Adipose tissue (tissue), 3 donors: ENCODE measurements at regions not wholly inside any gene's neighbourhood (a gene's known extent, or its start where the extent isn't known, plus 50 kb on each side); places are given as distances from the start of the nearest gene placed in this dataset.
"Not testable (repeated sequence)": the region's sequence is repeated elsewhere in the genome, so short reads cannot be mapped to it uniquely, and the experiment has no call there.

Experiments
- H3K27ac ChIP-seq: one replicate; pipeline ENCODE4 v1.5.1; 2013; ENCODE audit warnings: low read depth, low read length
- WGBS, 3 donors: extraction: QIAGEN DNeasy Blood & Tissue Kit; methylation state at CpG; one replicate each; pipeline ENCODE4 v1.1.7; 2013; 5-methylcytosine and 5-hydroxymethylcytosine counted together
- donor health status: healthy with polysubstance abuse.
- donor health status: Bipolar disorder and iron deficiency.
- donor health status: healthy.

DNA sequence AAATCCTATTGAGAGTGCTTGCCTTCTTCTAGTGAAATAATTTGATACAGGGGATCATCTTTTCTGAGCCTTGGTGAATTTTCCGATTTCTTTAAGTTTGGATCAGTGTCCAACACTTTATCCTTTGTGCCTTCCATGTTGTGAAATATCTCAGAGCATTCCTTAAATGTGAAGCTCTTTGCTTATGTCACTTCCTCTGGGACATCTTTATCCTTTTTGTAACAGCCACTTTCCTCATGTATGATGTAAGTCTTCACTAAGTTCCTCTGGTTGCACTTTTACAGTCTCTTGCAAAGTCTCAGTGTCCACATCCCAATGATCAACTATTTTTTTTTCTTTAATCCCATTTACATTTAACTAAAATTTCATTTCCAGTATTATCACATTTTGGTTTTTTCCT, 254.2 kb downstream of the EN1 start:
- no peak overlapping the region for H3K27ac ChIP-seq
- WGBS, 3 donors, result 77 to 94% (median 91%) methylated on average over 1 of the region's 1 CpG

DNA sequence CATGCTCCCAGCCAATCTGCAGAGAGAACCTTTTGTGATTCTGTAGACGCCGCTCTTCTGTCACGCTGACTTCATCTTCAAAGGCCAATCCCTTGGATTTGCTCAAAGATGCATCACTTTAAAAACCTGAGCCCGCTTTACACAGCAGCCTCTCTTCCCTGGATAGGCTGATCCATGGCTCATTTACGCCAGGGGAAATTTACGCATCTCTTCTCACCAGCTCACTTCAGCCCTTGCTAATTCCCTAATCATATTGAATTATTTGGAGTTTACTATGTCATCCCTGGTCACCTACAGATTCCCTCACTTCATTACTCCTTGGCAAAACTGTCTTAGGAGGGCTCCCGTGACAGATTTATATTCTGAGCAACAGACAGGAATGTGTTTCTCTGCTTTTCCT, 256.2 kb downstream of the EN1 start:
- 75 to 90% (median 85%) methylated on average over 7 of the region's 7 CpGs for WGBS, 3 donors
- no peak overlapping the region for H3K27ac ChIP-seq

GRCh38 chr2:118589721-118590120, 257.7 kb downstream of the EN1 start:
- no peak overlapping the region for H3K27ac ChIP-seq
- WGBS, 3 donors, result 85 to 91% (median 90%) methylated on average over 3 of the region's 3 CpGs

DNA sequence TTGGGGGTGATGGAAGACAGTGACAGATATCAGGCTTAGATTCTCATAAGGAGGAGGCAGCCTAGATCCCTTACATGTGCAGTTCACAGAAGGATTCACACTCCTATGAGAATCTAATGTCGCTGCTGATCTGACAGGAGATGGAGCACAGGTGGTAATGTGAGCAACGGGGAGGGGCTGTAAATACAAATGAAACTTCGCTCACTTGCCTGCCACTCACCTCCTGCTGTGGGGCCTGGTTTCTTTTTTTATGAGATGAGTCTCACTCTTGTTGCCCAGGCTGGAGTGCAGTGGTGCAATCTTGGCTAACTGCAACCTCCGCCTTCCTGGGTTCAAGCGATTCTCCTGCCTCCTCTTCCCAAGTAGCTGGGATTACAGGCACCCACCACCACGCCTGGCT, 258.6 kb downstream of the EN1 start:
- 57 to 81% (median 64%) methylated on average over 6 of the region's 6 CpGs for WGBS, 3 donors
- no peak overlapping the region for H3K27ac ChIP-seq

DNA sequence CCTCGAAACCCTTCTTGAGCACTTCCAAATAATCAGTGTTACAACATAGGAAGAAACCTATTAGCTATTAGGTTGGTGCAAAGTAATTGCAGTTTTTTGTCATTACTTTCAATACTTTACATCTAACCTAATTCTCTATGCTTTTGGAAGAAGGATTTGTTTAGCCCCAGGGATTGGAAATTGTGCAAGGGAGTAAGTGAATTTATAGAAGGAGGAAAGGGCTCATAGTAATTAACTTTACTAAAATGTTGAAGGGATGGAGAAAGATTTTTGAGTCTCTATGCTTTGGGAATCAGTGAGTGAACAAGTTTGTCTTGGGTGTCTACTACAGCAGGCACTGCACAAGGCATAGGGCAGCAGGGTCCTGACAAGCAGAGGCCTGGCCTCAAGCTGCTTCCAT, 261.1 kb downstream of the EN1 start:
- H3K27ac ChIP-seq, result no peak overlapping the region
- WGBS, 3 donors, result 78 to 90% (median 86%) methylated on average over 1 of the region's 1 CpG

- no peak overlapping the region for H3K27ac ChIP-seq
- 71 to 77% (median 74%) methylated on average over 6 of the region's 6 CpGs for WGBS, 3 donors
Observed at GRCh38 chr2:118584877-118585276, 262.6 kb downstream of the EN1 start.

- no peak overlapping the region for H3K27ac ChIP-seq
- 67 to 80% (median 70%) methylated on average over 4 of the region's 4 CpGs for WGBS, 3 donors
Observed at GRCh38 chr2:118584062-118584749, 263.2 kb downstream of the EN1 start.

DNA sequence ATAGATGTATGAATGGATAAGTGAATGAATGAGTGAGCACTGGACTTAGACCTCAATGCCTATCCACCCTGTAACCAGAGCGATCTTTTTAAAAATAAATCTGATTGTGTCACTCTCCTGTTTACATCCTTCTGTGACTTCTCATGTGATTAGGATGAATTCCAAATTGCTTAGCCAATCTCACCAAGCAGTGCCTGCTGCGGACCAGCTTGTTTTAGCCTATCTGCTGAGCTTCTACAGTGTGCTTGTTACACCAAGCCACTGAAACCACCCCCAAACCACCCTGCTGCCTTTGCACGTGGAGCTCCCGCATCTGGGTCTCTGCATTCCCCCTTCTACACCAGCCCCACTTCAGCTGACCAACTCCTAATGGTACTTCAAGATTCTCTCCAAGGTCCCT, 265.4 kb downstream of the EN1 start:
- no peak overlapping the region for H3K27ac ChIP-seq
- 83 to 89% (median 85%) methylated on average over 4 of the region's 4 CpGs for WGBS, 3 donors

DNA sequence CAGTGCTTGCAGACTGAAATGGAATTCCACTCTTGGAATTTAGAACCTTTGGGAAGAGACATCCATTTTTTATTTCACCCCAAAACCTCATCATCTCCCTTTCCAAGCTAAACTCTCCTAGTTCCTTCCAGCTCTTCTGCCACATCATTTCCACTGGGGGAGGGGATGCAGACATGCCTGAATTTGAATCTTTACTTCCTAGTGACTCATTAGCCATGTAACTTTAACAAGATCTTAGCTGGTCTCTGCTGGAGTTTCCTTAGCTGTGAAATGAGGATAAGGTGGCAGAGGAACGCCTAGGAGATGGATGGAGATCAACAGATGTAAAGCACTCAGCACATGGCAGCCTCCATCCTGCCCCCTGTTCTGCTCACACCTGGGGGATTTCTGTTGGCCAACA, 266.8 kb downstream of the EN1 start:
- WGBS, 3 donors, result 50 to 78% (median 58%) methylated on average over 1 of the region's 1 CpG

DNA sequence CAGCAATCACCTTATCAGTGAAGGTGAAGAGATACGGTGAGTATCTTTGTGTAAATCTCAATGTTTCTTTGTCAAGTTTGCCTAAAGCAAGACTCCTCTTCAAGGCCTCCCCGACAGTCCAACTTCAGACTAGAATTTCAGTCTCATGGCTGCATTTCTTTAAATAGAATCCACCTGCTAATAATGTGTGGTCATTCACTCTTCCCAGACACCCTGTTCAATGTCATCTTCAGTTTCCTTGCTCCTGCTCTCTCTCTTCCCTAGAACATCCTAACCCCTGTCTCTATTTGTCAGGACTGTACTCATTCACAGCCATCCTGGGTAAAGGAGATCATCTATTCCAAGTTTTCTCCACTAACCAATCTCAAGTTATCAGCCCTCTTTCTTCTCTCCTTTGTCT, 267.3 kb downstream of the EN1 start:
- WGBS, 3 donors, result 74 to 77% (median 74%) methylated on average over 2 of the region's 2 CpGs

More for the DNA sequence above, 266.8 kb downstream of the EN1 start:
- H3K27ac ChIP-seq, result no peak overlapping the region

GRCh38 chr2:118577202-118577601, 270.2 kb downstream of the EN1 start:
- 61 to 78% (median 72%) methylated on average over 2 of the region's 2 CpGs for WGBS, 3 donors
- no peak overlapping the region for H3K27ac ChIP-seq

More for the DNA sequence above, 267.3 kb downstream of the EN1 start:
- H3K27ac ChIP-seq, result no peak overlapping the region

GRCh38 chr2:118576109-118576855, 271.2 kb downstream of the EN1 start:
- 36 to 42% (median 37%) methylated on average over 3 of the region's 3 CpGs for WGBS, 3 donors
- no peak overlapping the region for H3K27ac ChIP-seq

DNA sequence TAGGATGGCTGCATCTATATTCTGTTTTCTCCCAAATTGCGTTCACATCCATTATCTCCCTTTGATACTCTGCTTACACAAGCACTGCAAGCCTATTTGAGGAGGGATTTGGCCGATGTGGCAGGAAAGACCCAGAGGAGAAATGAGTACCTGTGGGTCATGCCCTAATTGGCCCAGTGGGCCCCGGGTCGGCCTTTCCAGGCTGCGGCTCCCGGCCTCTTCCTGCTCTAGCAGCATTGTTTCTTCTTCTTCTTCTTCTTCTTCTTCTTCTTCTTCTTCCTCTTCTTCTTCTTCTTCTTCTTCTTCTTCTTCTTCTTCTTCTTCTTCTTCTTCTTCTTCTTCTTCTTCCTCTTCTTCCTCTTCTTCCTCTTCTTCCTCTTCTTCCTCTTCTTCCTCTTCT, 275.1 kb downstream of the EN1 start:
- 86 to 92% (median 91%) methylated on average over 6 of the region's 6 CpGs for WGBS, 3 donors

GRCh38 chr2:118569876-118570535, 277.4 kb downstream of the EN1 start:
- no peak overlapping the region for H3K27ac ChIP-seq
- WGBS, 3 donors, result 45 to 77% (median 49%) methylated on average over 2 of the region's 2 CpGs

More for the DNA sequence above, 275.1 kb downstream of the EN1 start:
- not testable (repeated sequence) for H3K27ac ChIP-seq

GRCh38 chr2:118568700-118569099, 278.7 kb downstream of the EN1 start:
- H3K27ac ChIP-seq, result no peak overlapping the region
- WGBS, 3 donors, result 34 to 68% (median 35%) methylated on average over 5 of the region's 5 CpGs

DNA sequence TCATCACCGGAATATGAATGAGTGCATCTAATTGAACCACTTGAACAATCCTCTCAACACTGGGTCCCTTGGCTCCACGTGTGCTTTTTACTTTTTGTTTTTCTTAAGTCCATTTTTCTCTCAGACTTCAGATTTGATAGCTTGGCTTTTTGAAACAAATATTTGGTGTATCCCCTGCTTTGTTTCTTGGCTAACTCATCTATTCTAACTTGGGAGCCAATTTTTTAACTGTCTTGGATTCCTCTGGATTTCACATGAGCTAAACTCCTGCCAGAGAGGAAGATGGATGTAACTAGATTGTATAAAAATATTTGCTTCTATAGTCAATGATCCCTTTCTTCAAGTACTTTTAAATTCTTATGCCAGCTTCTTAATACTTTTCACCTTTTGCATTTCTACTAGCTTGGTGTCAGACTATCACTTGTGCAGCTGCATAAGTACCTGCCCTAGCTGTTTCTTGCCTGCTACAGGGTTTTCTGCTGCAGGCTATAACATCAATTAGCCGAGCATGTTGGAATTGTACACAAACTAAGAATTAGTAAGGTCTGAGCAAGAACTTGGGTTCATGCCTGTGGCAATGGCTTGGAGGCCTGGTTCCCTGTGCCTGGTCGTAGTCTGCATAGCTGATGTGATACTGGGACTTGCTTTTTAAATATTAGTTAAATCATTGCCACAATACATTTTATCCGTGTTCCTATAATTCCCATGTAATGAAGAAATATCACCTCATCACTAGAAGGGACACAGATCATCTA, 281.5 kb downstream of the EN1 start:
- WGBS, 3 donors, result 50 to 71% (median 56%) methylated on average over 5 of the region's 5 CpGs
- no peak overlapping the region for H3K27ac ChIP-seq

GRCh38 chr2:118565301-118565700, 282.1 kb downstream of the EN1 start:
- 53 to 78% (median 56%) methylated on average over 6 of the region's 6 CpGs for WGBS, 3 donors
- no peak overlapping the region for H3K27ac ChIP-seq

DNA sequence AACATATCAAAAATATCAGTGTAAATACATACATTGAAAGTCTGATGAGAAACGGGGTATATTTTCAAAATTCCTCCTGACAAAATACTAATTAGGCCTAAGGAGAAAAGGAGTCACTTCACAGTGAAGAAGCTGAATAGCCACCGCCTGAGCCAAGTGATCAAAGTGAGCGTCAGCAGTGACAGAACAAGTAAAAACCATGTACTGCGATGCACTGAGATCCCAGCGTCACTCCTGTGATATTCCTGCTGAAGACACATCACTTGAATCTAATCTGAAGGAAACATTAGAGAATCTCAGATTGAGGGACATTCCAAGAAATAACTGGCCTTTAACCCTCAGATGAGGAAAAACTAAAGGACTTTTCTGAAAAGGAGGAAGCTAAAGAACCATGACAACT, 285.3 kb downstream of the EN1 start:
- 81 to 93% (median 91%) methylated on average over 5 of the region's 5 CpGs for WGBS, 3 donors
- H3K27ac ChIP-seq, result no peak overlapping the region

GRCh38 chr2:118558846-118559245, 288.6 kb downstream of the EN1 start:
- 75 to 82% (median 77%) methylated on average over 1 of the region's 1 CpG for WGBS, 3 donors
- H3K27ac ChIP-seq, result no peak overlapping the region
